HG03196 (cell line): ENCODE measurements at regions not wholly inside any gene's neighbourhood (a gene's known extent, or its start where the extent isn't known, plus 50 kb on each side); places are given as distances from the start of the nearest gene placed in this dataset.

Experiments
- ATAC-seq: cut with Tn5 transposase; IDR thresholded peaks from one replicate; pipeline ENCODE4 v1.9.1; 2021; ENCODE audit not compliant: unreplicated experiment

DNA sequence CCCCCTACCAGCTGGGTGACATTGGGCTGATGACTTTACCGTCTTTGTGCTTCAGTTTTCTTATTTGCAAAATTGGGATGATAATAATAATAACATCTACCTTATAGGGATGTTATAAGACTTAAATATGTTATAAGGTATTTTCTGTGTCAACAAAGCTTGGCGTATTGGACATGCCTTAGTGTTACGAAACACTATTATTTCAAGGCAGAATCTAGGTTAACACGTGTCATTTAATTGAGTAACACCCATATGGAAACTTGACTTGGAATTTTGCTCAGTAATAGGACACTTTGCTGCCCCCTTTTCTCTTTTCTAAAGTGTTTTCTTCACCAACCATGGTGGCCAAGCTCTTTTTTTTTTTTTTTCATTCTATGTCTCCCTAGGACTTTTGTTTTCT lies 294.2 kb upstream of the SALL1 start:
- no peak for ATAC-seq

- ATAC-seq, result no peak
These were observed 292.9 kb upstream of the SALL1 start for GRCh38 chr16:51443934-51444333.

DNA sequence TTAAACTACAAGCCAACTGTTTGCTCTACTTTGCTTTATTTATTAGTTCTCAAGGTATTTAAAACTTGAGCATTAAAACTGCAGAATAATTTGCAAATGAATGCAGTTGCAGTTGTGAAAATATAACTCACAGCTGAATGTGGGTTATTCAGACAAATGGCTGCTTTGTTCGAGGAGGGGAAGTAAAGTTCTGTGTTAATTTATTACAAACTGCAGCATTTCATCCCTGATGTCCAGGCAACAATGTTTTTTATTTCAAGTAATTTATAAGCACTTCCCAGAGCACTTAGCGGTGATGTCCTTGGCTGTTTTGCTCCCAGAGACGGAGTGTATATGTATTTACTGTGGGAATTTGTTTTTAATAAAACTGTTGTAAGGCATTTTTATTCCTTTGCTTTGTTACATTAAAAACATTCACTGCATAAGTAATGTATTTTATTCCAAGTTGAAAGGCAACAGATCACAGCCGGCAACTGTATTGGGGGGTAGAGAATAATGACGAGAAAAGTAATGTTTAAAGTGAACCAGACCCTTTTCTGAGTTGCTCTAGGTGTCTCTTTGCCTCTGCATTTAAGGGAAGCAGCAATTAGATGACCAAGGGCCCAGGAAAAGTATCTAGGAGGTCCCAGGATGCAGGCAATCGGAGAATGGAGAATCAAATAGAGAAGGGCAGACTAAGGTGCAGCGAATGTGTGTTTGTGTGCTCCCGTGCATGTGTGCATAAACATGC lies 291.2 kb upstream of the SALL1 start:
- no peak for ATAC-seq

- ATAC-seq, result no peak
These were observed 289.2 kb upstream of the SALL1 start for GRCh38 chr16:51440131-51440889.

DNA sequence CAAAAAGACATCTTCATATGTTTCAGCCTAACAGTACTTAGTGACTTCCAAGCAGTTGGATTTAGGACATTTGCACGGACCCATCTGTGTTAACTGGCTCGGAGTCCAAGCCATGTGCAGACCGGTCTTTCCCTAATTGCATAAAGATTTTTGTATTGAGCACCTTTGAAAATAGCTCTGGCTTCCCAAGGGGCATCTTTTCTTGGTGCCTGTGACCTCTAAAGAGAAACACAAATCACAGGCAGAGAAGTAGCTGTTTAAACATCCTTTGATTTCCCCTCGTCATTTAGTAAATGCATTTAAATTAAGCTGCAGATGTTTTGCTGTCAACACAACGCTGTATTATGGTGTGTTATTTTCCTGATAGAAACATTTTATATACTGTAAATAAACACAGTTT lies 288.2 kb upstream of the SALL1 start:
- ATAC-seq, result no peak

DNA sequence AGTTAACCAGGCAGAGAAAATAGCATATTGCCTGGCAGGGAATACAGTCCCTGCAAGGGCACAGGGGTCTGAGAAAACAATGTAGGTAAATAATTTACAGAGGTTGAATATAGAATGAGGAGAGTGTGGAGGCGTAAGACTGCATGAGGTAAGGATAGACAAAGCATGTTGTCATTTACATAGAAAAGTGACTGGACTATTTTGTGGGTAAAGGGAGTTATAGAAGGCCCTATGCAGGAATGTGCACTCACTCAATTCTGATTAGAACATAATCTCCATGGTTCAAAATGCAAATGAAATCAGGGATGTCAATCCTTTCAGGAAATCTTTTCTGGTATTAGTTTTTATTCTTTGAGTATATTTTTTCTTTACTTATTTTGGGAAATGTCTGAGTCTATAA lies 285.7 kb upstream of the SALL1 start:
- ATAC-seq, result no peak

GRCh38 chr16:51434567-51435198 lies 283.6 kb upstream of the SALL1 start:
- no peak for ATAC-seq

GRCh38 chr16:51433599-51433998 lies 282.5 kb upstream of the SALL1 start:
- no peak for ATAC-seq

GRCh38 chr16:51431517-51432241 lies 280.6 kb upstream of the SALL1 start:
- no peak for ATAC-seq

DNA sequence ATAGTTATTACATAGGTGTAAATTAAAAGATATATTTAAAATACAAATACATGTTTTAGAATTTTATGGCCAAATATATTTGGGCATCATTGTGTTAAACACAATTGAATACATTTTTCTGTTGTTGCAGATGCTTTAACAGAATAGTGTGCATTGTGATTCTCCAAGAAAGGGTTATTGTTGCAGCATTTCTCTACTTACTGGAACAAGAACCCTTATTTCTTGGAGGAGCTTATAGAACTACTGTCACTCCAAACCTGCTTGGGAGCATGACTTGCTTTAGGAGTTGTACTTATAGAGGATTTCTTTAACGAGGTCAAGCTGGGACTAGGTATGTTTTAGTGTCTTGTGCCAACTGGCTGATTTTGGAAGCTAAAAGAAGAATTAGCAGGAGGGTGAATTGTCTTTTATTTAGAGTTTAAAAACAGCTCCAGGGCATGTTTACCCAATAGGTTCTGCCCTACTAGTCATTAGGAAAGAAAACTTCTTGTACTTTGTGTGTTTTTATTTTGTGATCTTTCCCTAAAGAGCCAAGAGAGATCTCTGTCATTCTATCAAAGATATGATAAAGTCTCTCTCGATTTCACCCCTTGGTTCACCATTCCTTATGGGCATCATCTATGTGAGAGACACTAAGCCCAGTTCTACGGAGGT lies 279.8 kb upstream of the SALL1 start:
- ATAC-seq, result no peak

DNA sequence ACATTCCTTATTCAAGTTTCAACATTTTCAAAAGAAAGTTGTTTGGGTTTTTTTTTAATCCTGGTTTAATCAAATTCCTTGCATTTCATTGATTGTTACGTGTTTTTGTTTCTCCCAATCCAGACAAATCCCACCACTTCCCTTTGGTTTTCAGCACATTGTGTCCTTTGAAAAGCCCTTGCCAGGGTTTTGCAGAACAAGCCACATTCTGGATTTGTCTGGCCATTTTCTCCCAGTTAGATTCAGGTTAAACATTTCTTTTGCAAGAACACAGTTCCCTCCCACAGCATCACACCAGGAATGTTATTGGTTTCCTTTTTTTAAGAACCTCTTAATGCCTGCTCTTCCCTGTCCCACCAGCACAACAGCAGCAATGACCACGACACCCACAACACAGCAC lies 278.0 kb upstream of the SALL1 start:
- ATAC-seq, result no peak

GRCh38 chr16:51427085-51427484 lies 276.0 kb upstream of the SALL1 start:
- ATAC-seq, result no peak

GRCh38 chr16:51426276-51426675 lies 275.2 kb upstream of the SALL1 start:
- no peak for ATAC-seq

GRCh38 chr16:51420247-51420646 lies 269.2 kb upstream of the SALL1 start:
- ATAC-seq, result no peak

DNA sequence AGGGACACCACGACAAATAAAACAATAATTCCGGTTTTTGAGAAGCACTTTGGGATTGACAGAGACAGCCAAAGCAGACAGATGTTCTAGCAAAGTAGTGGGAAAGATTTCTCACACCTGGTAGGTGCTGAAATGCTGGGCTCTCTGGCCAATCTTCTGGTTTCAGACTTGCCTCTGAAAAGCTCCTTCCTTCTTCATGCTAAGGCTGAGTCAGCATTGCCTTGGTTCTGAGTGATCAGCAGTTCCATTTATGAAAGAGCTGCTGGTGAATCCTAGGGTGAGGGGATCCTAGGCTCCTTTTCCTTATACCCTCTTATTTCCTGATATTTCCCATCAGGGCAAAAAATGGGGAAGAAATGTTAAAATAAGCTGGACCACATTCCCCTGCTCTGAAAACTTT lies 268.7 kb upstream of the SALL1 start:
- ATAC-seq, result no peak

DNA sequence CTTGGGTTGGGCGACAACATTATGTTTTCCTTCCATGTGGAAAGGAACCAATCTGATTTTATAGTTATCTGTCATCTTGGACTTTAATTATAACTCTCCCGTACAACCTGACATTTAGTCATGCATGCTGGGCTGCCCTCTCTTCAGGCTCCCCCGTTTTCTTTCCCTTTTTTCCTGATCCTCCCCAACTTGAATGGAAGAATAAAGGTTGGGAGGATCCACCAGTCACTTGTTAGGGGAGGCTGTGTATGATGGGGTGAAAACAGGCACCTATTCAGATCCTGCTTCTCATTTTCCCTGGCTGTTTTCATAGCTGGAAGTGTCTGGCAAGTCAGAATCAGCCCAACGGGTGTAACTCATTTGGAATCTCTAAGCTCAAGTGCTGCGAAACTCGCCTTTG lies 267.2 kb upstream of the SALL1 start:
- no peak for ATAC-seq

- ATAC-seq, result no peak
These were observed 265.9 kb upstream of the SALL1 start for GRCh38 chr16:51416926-51417325.

DNA sequence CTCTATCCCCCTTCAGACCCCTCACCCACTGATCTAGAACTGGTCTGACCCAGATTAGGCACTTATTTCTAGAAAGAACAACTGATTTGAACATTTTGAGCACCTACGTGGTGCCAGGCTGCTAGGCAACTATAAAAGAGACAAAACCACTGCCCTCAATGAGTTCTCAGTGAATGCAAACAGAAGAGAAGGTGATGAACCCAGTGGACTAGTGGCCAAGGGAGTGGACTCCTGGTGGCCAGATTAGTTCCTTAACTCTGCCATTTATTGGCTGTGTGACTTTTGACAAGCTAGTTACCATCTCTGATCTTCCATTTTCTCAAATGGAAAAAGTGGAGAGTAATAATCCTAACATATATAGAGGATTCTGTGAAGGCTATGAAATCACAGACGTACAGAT lies 259.1 kb upstream of the SALL1 start:
- no peak for ATAC-seq

- ATAC-seq, result no peak
These were observed 258.1 kb upstream of the SALL1 start for GRCh38 chr16:51409001-51409675.

DNA sequence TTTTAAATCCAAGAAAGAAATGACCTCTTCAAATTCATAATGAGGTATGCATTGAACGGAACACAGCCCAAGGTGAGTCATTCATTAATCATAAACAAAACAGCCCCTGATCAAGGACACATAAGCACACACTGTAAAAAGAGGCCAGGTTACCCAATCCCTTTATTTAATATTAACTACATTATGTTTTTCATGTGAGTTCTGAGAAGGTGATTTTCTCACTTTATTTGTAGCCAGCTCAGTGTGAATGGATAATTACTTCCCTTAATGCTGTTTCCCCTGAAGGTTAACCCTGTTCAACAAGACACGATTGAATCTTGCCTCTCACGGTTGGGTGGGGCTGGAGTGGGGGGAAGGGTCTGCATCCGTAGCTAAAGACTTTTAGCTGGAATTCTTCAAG lies 257.3 kb upstream of the SALL1 start:
- peak; percentile 48 for ATAC-seq
